Psoas muscle (tissue), 7 donors: ENCODE measurements at regions not wholly inside any gene's neighbourhood (a gene's known extent, or its start where the extent isn't known, plus 50 kb on each side); places are given as distances from the start of the nearest gene placed in this dataset.

Experiments used
- ATAC-seq, 4 donors: fragments of 200-7000 bp; cut with Tn5 transposase; one replicate each; pipeline ENCODE4 v1.9.1; 2020; ENCODE audit warnings: moderate library complexity in 3 of 4, mild to moderate bottlenecking in 2 of 4
- DNase-seq, 2 donors: peaks; one replicate each; pipeline ENCODE4 v3.0.0-alpha.2; 2020
- H3K27ac ChIP-seq: fragments of 200-600 bp; one replicate; pipeline ENCODE4 v1.8.0; 2022
- H3K27me3 ChIP-seq, 3 donors: fragments of 200-600 bp in 1 of 3; one replicate each; pipeline versions ENCODE4 v1.6.1 to v1.8.0; 2013 to 2022; ENCODE audit warnings: low read length in 2 of 3, mild to moderate bottlenecking in 2 of 3, moderate library complexity in 1 of 3; ENCODE audit not compliant: insufficient read depth in 3 of 3
- H3K36me3 ChIP-seq, 2 donors: fragments of 200-600 bp in 1 of 2; one replicate each; pipeline versions ENCODE4 v1.6.1 to v1.8.0; 2013 to 2022; ENCODE audit warnings: low read depth in 1 of 2, mild to moderate bottlenecking in 1 of 2, moderate library complexity in 1 of 2; ENCODE audit not compliant: insufficient read depth in 1 of 2
- H3K4me1 ChIP-seq: fragments of 200-600 bp; one replicate; pipeline ENCODE4 v1.8.0; 2022
- H3K4me3 ChIP-seq: fragments of 200-600 bp; one replicate; pipeline ENCODE4 v1.8.0; 2022; ENCODE audit warnings: mild to moderate bottlenecking
- H3K9me3 ChIP-seq: fragments of 200-600 bp; one replicate; pipeline ENCODE4 v1.8.0; 2022
- WGBS, 3 donors: extraction: QIAGEN DNeasy Blood & Tissue Kit; methylation state at CpG; one replicate each; pipeline versions ENCODE4 v1.1.6 to v1.1.7; 2013; 5-methylcytosine and 5-hydroxymethylcytosine counted together
- intact Hi-C, 2 donors: fragments of 100-400 bp; cut with DNase I; formaldehyde crosslinking; loops; one replicate each; pipeline versions ENCODE4 v1.11.0 to v1.14.2; 2022
- TF ChIP-seq, protein P1 (sequence below): fragments of 200-600 bp; IDR thresholded peaks from one replicate; pipeline ENCODE4 v1.8.0; 2022; ENCODE audit warnings: antibody characterized with exemption
- donor health status: healthy with polysubstance abuse.
- donor health status: DM: no; HTN: no; CAD: no; lungs with moderate emphysema.
- donor health status: Bipolar disorder and iron deficiency.
- donor health status: healthy.
- donor health status: DM: yes; HTN: yes; CAD: no.
- donor health status: DM: no; HTN: no; CAD: no.
- donor health status: DM: yes; HTN: yes; CAD: no.

DNA sequence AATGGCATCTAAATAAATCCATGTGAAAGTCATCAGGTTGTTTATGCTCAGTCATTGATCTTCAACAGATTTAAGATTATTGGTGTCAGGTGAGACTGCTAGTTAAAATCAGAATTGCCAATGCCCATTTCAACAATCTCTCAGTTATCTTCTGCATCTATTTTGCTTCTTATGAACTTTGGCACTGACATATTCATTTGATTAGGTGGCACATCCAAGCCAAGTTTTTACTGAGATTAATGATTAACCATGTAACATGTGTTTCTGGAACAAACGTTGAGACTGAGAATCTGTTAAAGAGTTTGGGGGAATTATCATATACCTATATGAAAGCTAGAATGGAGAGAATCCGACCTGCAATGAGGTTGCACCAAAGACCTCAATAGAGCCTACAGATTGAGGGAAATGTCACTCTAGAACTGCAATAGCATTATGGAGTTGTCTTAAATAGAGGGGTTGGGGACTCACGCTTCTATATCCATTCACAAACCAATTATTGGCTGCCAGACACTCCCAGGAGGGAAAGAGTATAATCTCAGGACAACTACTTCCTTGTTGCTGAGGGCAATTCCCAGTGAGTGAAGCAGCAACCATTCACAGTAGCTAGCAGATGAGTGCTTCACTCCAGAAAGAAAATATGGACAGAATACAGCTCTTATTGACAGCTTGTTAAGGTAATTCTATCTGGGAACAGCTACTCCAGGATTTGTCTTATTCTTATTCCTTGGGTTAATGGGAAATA is 891.3 kb downstream of the SQOR start:
- Histone ChIP-seq H3K9me3 (no peaks in the 10 kb centered on the region), H3K4me1 (no peaks in the 10 kb centered on the region), H3K27me3 (no peaks in the 10 kb centered on the region), H3K4me3 (no peak overlapping the region), H3K36me3 (no peaks in the 10 kb centered on the region), H3K27ac (no peak overlapping the region)
- ATAC-seq (no peak), DNase-seq (no peak)
- TF ChIP-seq, protein P1, sequence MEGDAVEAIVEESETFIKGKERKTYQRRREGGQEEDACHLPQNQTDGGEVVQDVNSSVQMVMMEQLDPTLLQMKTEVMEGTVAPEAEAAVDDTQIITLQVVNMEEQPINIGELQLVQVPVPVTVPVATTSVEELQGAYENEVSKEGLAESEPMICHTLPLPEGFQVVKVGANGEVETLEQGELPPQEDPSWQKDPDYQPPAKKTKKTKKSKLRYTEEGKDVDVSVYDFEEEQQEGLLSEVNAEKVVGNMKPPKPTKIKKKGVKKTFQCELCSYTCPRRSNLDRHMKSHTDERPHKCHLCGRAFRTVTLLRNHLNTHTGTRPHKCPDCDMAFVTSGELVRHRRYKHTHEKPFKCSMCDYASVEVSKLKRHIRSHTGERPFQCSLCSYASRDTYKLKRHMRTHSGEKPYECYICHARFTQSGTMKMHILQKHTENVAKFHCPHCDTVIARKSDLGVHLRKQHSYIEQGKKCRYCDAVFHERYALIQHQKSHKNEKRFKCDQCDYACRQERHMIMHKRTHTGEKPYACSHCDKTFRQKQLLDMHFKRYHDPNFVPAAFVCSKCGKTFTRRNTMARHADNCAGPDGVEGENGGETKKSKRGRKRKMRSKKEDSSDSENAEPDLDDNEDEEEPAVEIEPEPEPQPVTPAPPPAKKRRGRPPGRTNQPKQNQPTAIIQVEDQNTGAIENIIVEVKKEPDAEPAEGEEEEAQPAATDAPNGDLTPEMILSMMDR: no peak
- WGBS, 3 donors: 57 to 66% (median 63%) methylated on average over 3 of the region's 3 CpGs
- intact Hi-C loops: no loop called here

DNA sequence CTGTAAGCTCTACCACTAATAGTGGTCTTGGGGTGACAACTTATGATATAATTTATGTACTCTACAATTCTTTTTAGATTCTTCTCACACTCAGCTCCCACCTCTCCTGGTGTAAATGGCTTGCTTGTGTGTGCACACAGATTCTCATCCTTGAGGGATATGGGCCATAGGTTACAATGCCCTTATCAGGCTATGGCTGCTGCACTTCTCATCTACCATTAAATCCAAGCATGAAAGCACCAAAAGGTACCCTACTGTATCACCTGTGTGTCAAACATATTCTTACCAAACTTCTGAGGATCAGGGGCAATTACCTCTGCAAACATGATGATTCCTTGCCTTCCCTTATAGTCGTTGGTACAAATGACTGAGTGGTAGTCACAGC is 891.9 kb downstream of the SQOR start:
- Histone ChIP-seq H3K4me1 (no peaks in the 10 kb centered on the region), H3K27ac (no peak overlapping the region), H3K36me3 (no peaks in the 10 kb centered on the region), H3K27me3 (no peaks in the 10 kb centered on the region), H3K4me3 (no peak overlapping the region), H3K9me3 (no peaks in the 10 kb centered on the region)
- no peak for ATAC-seq
- DNase-seq: no peak
- 35 to 54% (median 42%) methylated on average over 1 of the region's 1 CpG for WGBS, 3 donors
- intact Hi-C loops: no loop called here
- TF ChIP-seq, protein P1: no peak

DNA sequence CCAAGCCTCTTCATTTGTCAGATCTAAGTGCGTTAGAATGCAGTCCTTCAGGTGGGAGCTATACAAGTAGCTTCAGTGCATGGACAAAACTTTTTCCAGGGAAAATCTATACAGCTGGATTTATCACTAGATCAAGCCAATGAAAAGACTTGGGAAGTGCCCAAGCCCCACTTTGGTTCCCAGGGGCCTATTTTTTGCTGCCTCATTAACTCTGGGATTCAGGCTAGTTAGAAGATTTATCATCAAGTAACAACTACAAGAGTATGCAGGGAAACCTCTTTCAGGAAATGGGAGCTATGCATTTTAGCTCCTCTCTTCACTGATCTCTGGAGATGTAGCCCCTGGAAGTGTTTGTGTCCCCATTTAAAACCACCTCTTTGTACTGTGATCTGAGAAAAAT is 908.8 kb downstream of the SQOR start:
- WGBS, 3 donors: 56 to 69% (median 63%) methylated on average over 1 of the region's 1 CpG
- TF ChIP-seq, protein P1: no peak
- ATAC-seq (no peak), DNase-seq (no peak)
- intact Hi-C loops: no loop called here
- Histone ChIP-seq H3K4me3 (no peak overlapping the region), H3K27me3 (no peaks in the 10 kb centered on the region), H3K4me1 (no peaks in the 10 kb centered on the region), H3K9me3 (no peaks in the 10 kb centered on the region), H3K36me3 (no peaks in the 10 kb centered on the region), H3K27ac (no peak overlapping the region)

DNA sequence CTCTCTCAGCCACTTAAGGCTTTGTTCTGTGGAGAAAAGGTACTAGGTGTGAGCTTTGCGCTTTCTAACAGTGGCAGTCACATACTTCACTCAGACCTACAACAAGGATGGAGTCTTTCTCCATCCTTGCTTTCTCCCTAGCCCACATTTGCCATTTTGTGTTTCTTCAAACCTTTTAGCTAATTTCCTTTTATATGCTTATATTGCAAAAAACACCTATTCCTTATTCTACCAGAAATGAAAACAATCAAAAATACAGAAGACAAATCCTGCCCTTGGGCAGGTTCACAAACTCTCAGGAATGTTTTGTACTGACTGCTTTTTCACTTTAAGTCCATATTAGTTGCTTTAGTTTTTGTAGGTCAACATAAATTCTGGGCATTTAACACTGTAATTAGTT is 914.2 kb downstream of the SQOR start:
- 86 to 94% (median 90%) methylated on average over 1 of the region's 1 CpG for WGBS, 3 donors
- intact Hi-C loops: no loop called here

More for the DNA sequence above, 914.2 kb downstream of the SQOR start:
- Histone ChIP-seq H3K4me3 (no peak overlapping the region), H3K9me3 (no peaks in the 10 kb centered on the region), H3K4me1 (no peaks in the 10 kb centered on the region), H3K27me3 (no peaks in the 10 kb centered on the region), H3K36me3 (no peaks in the 10 kb centered on the region), H3K27ac (no peak overlapping the region)
- ATAC-seq (no peak), DNase-seq (no peak)
- TF ChIP-seq, protein P1: no peak
